ENCODE measurements at regions not wholly inside any gene's neighbourhood (a gene's known extent, or its start where the extent isn't known, plus 50 kb on each side); places are given as distances from the start of the nearest gene placed in this dataset.
"Not testable (repeated sequence)": the region's sequence is repeated elsewhere in the genome, so short reads cannot be mapped to it uniquely, and the experiment has no call there.

DNA sequence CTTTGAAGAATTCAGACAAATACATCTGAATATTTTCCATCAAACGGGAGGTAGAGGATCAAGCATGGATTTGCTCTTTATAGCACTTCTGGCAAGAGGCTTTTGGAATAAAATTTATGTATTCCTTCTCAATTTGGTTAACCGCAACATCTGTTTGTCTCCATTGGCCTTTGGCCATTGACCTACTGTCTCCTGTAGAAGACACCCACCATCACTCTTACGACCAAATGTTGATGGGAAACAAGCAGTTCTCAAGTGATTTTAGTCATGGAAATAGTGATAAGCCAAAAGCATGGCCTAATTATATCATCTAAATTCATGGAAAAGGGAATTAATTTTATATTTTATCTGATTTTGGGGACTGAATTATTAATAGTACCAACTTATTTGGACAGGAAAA lies 591.9 kb downstream of the CD109 start:
- DNase-seq (ENCODE audit: low read depth): no peak

DNA sequence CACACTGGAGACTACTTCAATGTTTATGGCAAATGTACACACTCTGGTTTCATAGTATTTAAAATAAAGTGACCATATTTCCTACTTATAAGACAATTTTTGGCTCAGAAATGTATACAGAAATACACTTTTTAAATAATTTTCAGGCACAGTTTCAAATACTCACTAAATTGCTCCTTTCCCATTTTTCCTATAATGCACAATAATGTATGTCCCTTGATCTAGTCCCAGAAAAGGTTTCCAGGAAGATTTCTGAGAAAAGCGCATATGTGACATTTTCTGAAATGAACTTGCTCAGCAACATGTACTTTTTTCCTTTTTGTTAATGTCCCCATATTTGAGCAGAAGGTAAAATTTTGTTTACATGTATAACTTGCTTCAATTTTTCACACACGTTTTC lies 591.4 kb downstream of the CD109 start:
- DNase-seq (ENCODE audit: low read depth): no peak

DNA sequence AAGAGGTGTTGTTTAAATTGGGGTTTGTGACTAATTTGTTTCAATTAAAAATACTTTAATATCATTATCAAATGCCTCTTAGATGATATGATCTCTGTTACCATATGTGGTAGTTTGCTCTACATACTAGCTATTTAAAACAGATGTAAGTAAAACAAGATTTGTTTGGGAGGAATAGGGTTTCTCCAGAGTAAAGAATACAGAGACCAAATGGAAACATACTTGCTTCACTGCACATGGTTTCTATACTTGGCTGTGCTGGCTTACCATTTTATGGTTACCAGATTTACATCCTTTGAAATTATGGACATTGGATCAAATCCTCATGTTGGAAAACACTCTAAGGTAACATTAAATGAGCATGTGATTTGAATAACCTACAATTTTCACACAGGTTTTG lies 588.3 kb downstream of the CD109 start:
- DNase-seq (ENCODE audit: low read depth): no peak

DNA sequence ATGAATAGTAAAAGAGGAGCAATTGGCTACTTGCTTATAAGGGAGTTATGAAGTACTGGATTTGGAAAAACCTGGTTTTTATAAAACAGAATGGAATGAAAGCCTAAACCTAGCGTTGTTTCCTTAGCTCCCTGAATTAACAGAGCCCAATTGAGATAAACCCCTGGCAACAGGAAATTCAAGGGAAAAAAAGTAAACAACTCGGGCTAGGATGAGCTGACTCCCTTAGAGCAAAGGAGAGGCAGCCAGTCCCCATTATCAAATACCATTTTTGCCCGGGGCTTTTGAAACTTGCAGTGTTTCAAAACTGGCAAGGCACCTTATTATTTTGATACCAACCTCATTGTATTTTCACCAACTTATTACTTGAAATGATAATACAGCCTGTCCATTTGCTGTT lies 587.5 kb downstream of the CD109 start:
- DNase-seq (ENCODE audit: low read depth): no peak

DNA sequence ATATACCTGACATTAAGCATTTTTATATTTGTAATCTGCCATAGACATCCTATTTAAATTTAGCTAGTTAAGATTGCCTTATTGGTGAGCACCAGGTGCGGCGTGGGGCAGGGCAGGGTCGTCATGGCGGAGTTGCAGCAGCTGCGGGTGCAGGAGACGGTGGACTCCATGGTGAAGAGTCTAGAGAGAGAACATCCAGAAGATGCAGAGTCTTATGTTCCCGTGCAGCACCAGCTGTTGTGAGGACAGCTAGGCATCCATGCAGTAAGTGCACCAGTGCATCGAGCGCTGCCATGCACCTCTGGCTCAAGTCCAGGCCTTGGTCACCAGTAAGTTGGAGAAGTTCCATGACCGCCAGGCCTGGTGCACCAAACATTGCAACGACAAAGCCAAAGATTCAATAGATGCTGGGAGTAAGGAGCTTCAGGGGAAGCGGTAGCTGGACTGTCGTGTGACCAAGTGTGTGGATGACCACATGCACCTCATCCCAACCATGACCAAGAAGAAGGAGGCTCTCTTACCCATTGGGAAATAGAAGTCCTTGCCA lies 586.2 kb downstream of the CD109 start:
- no peak for DNase-seq (ENCODE audit: low read depth)

DNA sequence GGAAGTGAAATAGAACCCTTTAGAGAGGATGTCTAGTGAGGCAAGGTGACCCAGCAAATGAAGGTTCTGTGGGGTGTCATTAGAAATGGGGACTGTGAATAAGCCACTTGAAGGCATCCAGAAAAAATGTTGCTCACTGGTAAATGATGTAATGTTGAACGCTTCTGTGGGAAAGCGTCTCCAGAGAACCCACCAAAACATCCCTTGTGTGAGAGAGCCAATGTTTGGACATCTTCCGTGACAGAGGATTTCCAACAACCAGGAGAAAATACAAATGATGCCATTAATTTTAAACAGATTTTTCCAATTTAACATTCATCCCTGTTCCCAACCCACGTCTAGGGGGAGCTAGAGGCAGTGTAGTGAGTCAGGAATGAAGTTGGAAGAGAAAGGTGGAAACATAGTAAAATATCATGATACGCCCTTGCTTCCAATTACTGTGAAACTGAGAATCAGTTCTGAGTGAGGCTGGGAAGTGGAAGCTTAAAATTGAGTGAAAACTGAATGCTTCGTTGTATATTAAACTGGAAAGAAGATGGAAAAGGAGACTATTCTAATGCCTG lies 584.2 kb downstream of the CD109 start:
- DNase-seq (ENCODE audit: low read depth): no peak

DNA sequence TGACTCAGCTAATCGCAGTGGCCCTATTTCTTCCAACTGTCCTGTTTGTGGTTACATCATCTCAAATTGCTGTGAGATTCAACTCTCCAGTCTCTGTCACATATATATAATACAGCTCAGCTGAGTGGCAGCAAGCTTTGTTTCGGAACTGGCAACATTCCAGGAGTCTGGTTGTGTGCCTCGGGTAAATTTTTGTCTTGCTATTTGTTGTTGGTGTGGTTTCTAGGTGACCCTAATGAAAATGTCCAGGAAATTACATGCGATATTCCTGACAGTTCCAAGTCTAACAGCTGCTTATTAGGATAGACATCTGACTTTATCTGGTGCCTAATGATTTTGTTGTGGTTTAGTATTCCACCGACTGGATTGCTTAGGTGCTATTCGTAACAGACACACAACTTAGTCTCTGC lies 581.8 kb downstream of the CD109 start:
- peak; percentile 42 for DNase-seq (ENCODE audit: low read depth)

DNA sequence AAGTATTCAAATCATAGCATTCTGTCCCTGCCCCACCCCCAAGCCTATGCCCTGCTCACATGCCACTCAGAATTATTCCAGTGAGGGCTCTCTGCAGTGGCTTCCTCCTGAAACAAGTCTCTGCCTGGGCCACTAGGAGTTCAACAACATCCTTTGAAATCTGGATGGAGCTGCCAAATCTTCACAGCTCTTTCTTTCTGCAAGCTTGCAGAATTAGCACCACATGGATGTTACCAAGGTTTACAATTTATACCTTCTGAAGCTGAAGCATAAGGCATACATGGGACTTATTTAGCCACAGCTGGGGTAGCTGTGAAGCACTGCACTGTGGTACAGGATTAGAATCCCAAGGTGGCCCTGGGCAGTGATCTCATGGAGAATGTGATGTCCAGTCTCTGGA lies 577.5 kb downstream of the CD109 start:
- DNase-seq (ENCODE audit: low read depth): no peak

DNA sequence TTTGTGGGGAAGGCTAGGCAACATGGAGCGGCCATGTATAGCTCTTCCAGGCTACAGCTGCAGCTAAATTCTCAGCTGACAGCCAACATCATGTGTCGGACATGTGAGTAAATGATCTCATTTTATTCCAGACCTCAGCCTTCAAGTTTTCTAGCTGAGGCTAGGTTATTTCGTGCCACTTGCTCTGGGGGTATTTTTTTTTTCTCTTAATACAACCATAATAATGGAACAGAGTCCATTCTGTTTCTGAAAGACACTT lies 573.5 kb downstream of the CD109 start:
- no peak for DNase-seq (ENCODE audit: low read depth)

DNA sequence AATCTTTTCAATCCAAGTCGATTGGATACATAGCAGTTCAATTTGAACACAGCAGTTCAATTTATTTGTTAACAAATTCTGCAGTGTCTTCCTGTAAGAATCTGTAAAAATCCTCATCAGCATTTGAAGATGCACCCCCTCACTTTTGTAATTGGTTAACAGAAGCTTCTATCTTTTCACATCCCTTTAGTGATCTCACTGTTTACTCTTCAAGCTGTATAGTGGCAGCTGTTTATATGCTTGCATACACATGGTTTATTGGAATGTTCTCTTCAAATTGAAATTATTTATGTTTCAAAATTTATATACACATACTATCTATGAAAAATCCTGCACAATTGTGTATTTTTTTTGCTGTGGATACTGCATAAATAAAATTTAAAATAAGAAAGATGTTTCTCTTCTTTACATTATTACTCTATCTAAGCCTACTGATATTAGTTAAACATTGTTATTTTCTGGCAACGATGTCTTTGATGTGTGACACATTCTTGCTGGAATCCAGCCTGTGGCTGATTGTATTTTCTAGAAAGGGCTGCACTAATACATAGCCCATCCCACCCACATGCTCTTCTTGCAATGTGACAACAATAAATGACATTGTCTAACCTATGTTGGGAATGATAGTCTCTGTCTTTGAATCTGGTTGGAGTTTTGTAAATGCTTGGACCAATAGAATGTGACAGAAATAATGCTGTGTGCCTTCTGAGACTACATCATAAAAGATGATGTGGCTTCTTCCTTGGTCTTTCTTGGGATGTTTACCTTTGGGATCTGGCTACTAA lies 573.0 kb downstream of the CD109 start:
- DNase-seq (ENCODE audit: low read depth): no peak

DNA sequence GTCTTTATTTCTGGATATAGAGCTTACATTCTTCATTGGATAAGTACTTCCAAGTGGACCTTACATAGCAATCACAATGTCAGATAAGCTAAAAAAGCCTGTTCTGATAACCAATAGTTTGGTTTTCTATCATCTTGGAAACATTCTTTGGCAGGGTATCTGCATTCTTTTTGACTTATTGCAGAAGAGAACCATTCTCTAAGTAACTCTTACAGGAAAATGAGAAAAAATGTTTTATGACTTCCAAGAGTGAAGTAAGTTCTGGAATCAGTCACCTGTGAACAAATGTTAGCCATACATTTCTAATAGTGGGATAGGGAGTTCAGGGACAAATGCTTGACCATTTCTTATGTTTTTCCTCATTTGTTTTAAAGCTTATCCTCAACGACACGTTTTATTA lies 564.0 kb downstream of the CD109 start:
- no peak for DNase-seq (ENCODE audit: low read depth)

DNA sequence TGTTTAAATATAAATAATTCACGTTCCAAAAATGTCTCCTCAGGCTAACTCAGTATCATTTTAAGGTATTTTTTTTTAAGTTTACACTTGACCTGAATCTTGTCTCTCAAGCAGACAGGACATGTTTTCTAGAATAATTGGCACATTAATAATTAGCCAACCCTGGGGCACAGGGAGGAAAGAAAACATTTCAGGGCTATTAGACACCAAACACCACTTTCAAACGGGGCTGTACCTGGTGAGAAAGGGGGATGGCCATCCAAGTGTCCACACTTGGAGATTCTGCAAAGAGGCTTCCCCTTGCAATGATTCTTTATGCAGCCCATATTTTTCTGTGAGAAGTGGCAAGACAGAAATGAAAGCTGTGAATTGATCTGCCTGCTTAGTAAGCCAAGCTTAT lies 560.8 kb downstream of the CD109 start:
- DNase-seq (ENCODE audit: low read depth): no peak

DNA sequence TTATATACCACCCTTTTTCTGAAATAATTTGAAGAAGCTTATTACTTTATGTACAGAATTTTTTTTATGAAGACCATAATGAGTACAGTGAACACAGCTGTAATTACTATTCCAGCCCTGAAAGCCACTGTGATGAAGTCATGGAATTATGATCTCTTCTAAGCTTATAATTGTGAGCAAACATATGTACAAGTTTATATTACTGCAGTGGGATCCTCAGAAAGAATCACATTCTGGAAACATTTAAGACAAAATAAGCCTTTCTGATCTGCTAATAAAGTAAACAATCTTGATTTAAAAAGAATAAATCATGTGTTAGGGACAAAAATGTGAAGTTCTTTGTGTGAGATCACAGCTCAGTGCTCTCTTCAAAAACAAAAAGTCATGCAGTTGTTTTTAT lies 560.4 kb downstream of the CD109 start:
- DNase-seq (ENCODE audit: low read depth): no peak

DNA sequence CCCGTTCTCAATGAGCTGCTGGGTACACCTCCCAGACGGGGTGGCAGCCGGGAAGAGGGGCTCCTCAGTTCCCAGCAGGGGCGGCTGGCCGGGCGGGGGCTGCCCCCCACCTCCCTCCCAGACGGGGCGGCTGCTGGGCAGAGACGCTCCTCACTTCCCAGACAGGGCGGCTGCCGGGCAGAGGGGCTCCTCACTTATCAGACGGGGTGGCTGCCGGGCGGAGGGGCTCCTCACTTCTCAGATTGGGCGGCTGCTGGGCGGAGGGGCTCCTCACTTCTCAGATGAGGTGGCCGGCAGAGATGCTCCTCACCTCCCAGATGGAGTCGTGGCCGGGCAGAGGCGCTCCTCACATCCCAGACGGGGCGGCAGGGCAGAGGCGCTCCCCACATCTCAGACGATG lies 559.0 kb downstream of the CD109 start:
- not testable (repeated sequence) for DNase-seq (ENCODE audit: low read depth)

DNA sequence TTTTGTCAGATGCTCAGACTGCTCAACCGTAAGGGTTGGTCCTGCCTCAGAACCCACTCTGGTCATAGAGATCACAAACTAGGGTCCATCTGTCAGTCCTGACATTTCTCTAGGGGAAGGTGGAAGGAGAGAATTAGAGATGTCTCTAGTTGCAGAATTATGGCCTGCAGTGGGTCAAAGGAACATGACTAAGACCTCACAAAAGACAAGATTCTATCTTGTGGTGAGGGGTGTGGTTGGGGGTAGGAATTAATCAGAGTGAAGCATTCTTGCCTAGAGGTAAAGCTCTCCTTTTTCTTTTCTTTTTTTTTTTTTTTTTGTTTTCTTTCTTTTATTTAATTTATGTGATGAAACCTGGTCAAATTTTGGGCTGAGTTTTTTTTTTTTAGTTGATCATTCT lies 558.1 kb downstream of the CD109 start:
- peak; percentile 30 for DNase-seq (ENCODE audit: low read depth)

DNA sequence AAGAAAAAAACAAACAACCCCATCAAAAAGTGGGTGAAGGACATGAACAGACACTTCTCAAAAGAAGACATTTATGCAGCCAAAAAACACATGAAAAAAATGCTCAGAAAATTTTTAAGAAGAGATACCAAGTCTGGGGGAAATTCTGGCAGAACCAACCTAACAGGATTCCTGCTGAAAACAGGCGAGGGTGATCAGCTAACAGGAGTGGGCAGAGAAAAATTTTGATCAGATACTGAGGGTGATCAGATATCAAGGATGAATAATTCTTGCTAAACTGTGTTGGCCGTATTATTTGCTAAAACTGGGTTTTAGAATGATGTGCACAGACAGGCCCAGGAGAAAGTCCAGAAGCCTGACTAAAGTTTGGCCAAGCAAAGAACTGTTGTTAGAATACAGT lies 557.3 kb downstream of the CD109 start:
- no peak for DNase-seq (ENCODE audit: low read depth)

DNA sequence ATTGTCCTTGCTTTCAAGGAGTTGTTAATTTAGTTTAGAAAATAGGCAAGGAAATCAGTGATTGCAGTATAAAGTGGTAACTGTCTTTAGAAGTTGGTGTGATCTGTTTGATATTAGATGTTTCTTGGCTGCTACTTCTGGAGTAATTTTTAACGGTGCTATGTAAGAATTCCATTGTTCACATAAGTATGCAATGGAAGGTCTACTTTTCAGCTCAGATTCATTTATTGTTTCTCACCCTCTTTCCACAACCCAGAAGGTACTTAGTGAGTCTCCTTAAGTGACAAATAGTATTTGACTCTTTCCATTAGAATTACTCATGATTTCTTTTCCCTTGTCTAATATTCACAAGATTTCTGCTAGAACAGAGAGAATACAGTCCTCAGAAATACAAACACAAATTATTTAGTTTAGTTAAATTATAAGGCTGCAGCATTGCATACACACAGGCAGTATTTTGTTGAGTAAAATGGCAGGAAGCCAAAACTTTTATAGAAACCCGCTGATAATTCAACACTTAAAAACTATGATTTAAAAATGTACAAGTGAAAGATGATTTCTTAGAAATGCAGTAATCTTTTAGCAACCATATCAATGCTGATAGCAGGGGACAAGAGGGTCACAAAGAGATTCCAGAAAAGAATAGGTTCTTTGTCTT lies 554.3 kb downstream of the CD109 start:
- no peak for DNase-seq (ENCODE audit: low read depth)

DNA sequence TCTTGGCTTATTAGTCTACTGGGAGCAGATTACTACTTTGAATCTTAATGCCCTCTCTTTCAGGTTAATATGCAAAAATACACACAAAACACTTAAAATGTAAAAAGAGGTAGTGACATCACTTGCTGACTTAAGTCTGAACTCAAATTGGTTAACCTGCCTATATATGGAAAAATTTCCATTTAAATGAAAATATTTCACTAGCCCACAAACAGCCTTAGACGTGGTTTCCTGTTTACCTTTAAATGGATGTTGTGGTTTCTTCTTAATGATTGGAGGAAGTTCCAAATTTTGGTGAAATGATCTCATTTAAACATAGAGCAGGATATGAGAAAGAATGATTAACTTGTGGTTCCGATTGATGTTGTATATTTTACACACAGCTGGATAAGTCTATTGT lies 553.7 kb downstream of the CD109 start:
- peak; percentile 56 for DNase-seq (ENCODE audit: low read depth)

DNA sequence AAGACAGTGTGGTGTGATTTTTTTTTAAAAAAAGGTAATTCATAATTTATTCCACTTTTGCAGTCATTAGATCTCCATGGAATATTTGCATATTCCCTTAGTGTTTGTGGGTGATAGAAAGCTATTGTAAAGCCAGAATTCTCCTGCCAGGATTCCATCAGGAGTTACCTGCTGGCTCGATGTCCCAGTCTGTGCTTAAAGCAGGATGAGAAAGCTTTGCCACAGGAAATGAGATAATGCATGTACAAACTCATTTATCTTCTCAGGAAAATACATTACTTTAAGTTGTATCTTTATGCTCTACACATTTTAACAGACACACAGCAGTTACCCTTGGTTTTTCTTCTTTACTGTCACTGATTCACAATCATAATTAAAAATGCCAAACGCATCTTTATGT lies 553.0 kb downstream of the CD109 start:
- no peak for DNase-seq (ENCODE audit: low read depth)

DNA sequence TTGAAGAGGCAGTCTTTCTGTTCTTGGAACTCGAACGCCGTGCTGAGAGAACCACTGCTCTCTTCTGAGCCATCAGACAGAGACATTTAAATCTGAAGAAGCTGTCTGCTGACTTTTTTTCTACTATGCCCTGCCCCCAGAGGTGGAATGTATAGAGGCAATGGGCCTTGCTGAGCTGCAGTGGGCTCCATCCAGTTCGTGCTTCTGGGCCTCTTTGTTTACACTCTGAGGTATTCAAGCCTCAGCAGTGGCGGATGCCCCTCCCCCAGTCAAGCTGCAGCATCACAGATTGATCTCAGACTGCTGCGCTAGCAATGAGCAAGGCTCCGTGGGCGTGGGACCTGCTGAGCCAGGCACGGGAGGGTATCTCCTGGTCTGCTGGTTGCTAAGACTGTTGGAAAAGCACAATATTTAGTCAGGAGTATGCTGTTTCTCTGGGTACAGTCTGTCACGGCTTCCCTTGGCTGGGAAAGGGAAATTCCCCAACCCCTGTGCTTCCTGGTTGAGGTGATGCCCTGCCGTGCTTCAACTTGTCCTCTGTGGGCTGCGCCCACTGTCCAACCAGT lies 526.8 kb downstream of the CD109 start:
- DNase-seq (ENCODE audit: low read depth): peak; percentile 7

DNA sequence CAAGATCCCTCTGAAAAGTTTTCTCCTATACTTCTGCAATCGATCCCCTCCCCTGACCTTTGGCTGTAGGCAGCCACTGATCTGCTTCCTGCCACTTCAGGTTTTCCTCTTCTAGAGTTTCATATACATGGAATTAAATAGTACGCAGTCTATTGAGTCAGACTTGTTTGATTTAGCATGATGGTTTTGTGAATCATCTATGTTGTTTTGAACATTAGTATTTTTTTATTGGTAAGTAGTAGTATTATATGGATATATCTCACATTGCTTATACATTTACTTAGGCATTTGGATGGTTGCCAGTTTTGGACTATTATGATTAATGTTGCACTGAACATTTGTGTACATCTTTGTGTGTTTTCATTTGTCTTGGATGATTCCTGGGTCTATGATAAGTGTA lies 518.0 kb downstream of the CD109 start:
- no peak for DNase-seq (ENCODE audit: low read depth)

DNA sequence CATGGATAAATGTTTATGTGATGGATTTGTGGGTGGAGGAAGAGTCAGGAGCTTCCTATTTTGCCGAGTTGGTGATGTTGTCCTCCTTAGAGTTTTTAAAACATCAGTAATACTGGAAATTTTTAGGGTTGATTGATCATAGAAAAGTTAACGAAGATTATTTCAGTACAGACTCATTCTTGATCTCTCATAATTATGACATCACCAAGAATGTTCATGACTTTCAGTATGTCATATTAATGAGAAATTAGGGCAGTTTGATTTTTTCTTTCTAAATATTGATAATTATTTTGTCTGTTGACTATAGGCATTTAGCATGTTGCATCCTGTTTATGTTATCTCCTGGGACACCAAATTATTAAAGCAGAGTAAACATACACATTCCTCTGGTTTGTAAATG lies 512.2 kb downstream of the CD109 start:
- no peak for DNase-seq (ENCODE audit: low read depth)
